GM23248 (cell line): ENCODE measurements at regions not wholly inside any gene's neighbourhood (a gene's known extent, or its start where the extent isn't known, plus 50 kb on each side); places are given as distances from the start of the nearest gene placed in this dataset.
A peak's percentile ranks its signal among the peaks of the same experiment; 100 is the strongest.

ENCODE experiments used
- DNase-seq: peaks from one replicate; pipeline ENCODE4 v3.0.0-alpha.2; 2015
- H2AFZ ChIP-seq: fragments of 200-600 bp; sonication (generic); 2 replicates; pipeline ENCODE4 v1.6.1; 2016; ENCODE audit warnings: antibody characterized with exemption
- H3F3A ChIP-seq: fragments of 200-600 bp; sonication (generic); 2 replicates; pipeline ENCODE4 v1.6.1; 2016; ENCODE audit warnings: mild to moderate bottlenecking, antibody characterized with exemption, mixed run types; ENCODE audit not compliant: insufficient read depth
- H3K27ac ChIP-seq: fragments of 200-600 bp; sonication (generic); 2 replicates; pipeline ENCODE4 v1.5.1; 2016; ENCODE audit warnings: mild to moderate bottlenecking
- H3K27me3 ChIP-seq: fragments of 200-600 bp; sonication (generic); replicated peaks from 2 replicates; pipeline ENCODE4 v1.6.1; 2016; ENCODE audit warnings: mild to moderate bottlenecking; ENCODE audit not compliant: insufficient read depth
- H3K36me3 ChIP-seq: fragments of 200-600 bp; sonication (generic); 2 replicates; pipeline ENCODE4 v1.6.1; 2016; ENCODE audit warnings: low read depth, mild to moderate bottlenecking
- H3K4me1 ChIP-seq: fragments of 200-600 bp; sonication (generic); 2 replicates; pipeline ENCODE4 v1.6.1; 2016; ENCODE audit warnings: mild to moderate bottlenecking; ENCODE audit not compliant: insufficient read depth
- H3K4me2 ChIP-seq: fragments of 200-600 bp; sonication (generic); one replicate; pipeline ENCODE4 v1.6.1; 2016; ENCODE audit warnings: mild to moderate bottlenecking; ENCODE audit not compliant: unreplicated experiment
- H3K4me3 ChIP-seq: fragments of 200-600 bp; sonication (generic); 2 replicates; pipeline ENCODE4 v1.5.1; 2016; ENCODE audit warnings: mild to moderate bottlenecking
- H3K79me2 ChIP-seq: fragments of 200-600 bp; sonication (generic); 2 replicates; pipeline ENCODE4 v1.6.1; 2016; ENCODE audit warnings: mild to moderate bottlenecking; ENCODE audit not compliant: insufficient read depth
- H3K9ac ChIP-seq: fragments of 200-600 bp; sonication (generic); 2 replicates; pipeline ENCODE4 v1.6.1; 2016; ENCODE audit warnings: mild to moderate bottlenecking
- H3K9me2 ChIP-seq: fragments of 200-600 bp; sonication (generic); 2 replicates; pipeline ENCODE4 v1.6.1; 2016; ENCODE audit warnings: mixed run types, mild to moderate bottlenecking, moderate library complexity; ENCODE audit not compliant: insufficient read depth
- H3K9me3 ChIP-seq: fragments of 200-600 bp; sonication (generic); one replicate; pipeline ENCODE4 v1.6.1; 2017; ENCODE audit warnings: low read depth
- H4K20me1 ChIP-seq: fragments of 200-600 bp; sonication (generic); 2 replicates; pipeline ENCODE4 v1.6.0; 2016; ENCODE audit not compliant: insufficient read depth
- EZH2 ChIP-seq: fragments of 200-600 bp; sonication (generic); IDR thresholded peaks from 2 replicates; pipeline ENCODE4 v1.6.1; 2018; ENCODE audit warnings: antibody characterized with exemption, mild to moderate bottlenecking; ENCODE audit not compliant: insufficient read depth, poor library complexity, severe bottlenecking
- EZH2phosphoT487 ChIP-seq: fragments of 200-600 bp; sonication (generic); IDR thresholded peaks from 2 replicates; pipeline ENCODE4 v1.6.1; 2018; ENCODE audit warnings: antibody characterized with exemption, moderate library complexity, mild to moderate bottlenecking, low read depth; ENCODE audit not compliant: insufficient read depth
- WGBS, 2 experiments: methylation state at CpG; one replicate each; pipeline ENCODE4 v1.1.6; 2015 to 2017; ENCODE audit warnings: low lambda C conversion rate in 2 of 2, low coverage in 1 of 2; ENCODE audit errors: missing lambda C conversion rate in 2 of 2; 5-methylcytosine and 5-hydroxymethylcytosine counted together
- in situ Hi-C: fragments of 300-500 bp; cut with MboI; formaldehyde crosslinking; loops from 2 replicates; pipeline ENCODE4 v1.15.0; 2020

DNA sequence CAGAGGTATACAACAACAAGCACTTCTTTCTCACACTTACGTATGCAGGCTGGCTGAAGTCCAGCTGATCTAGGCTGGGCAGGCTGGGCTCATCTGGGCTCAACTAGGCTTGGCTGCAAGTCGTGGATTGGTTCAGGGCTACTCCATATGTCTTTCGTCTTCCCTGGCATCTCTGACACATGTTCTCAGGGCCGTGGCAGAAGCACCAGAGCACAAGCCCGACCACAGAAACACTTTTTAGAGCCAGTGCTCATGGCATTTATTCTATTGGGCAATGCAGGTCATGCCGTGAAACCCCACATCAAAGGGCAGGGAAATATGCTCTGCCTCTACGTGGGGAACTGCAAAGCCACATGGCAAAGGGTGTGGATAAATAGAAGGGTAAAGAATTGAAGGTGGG lies 93.8 kb downstream of the RIN2 start:
- no peak overlapping the region for H3K9ac ChIP-seq
- no peak overlapping the region for H2AFZ ChIP-seq
- H3K36me3 ChIP-seq = no peaks in the 10 kb centered on the region
- WGBS, 2 experiments = 67 to 68% methylated on average over 7 of the region's 7 CpGs
- no peaks in the 10 kb centered on the region for H3K9me2 ChIP-seq
- no peaks in the 10 kb centered on the region for H3K27me3 ChIP-seq
- no peaks in the 10 kb centered on the region for H4K20me1 ChIP-seq
- in situ Hi-C loops = no loop called here
- peaks cover 15% of the 10 kb centered on the region for H3K4me1 ChIP-seq
- no peak overlapping the region for H3K27ac ChIP-seq
- no peaks in the 10 kb centered on the region for H3K9me3 ChIP-seq
- no peak for DNase-seq
- H3F3A ChIP-seq = peaks cover 13% of the 10 kb centered on the region; the same call in 1 of the 2 replicates
- no peak for TF ChIP-seq EZH2phosphoT487
- TF ChIP-seq EZH2 = no peak
- H3K4me2 ChIP-seq = no peak overlapping the region
- H3K4me3 ChIP-seq = no peak overlapping the region
- no peaks in the 10 kb centered on the region for H3K79me2 ChIP-seq

DNA sequence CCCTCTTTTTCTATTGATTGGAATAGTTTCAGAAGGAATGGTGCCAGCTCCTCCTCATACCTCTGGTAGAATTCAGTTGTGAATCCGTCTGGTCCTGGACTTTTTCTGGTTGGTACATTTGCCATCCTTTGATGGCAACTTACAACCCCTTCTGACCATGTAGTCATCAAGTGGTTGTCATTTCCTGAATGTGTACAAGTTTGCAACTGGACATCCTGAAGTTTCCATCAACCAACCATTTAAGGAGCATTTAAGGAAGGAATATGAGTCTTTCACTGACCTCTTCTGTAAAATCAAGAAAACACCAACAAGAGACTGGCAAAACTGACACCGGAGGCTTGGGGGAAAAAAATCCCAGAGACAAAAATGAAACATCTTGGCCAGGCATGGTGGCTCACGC lies 97.4 kb downstream of the RIN2 start:
- Histone ChIP-seq H3K27ac (no peak overlapping the region), H4K20me1 (no peaks in the 10 kb centered on the region), H3K9me3 (no peaks in the 10 kb centered on the region), H3F3A (peaks cover 23% of the 10 kb centered on the region), H3K9me2 (no peaks in the 10 kb centered on the region; the same call in 1 of the 2 replicates), H3K4me3 (no peak overlapping the region), H3K4me1 (peaks cover 14% of the 10 kb centered on the region; the same call in 1 of the 2 replicates), H3K79me2 (no peaks in the 10 kb centered on the region), H3K9ac (no peak overlapping the region), H3K27me3 (no peaks in the 10 kb centered on the region), H3K36me3 (no peaks in the 10 kb centered on the region), H2AFZ (no peak overlapping the region), H3K4me2 (no peak overlapping the region)
- no peak for DNase-seq
- in situ Hi-C loops = no loop called here
- WGBS, 2 experiments = 93 to 94% methylated on average over 3 of the region's 3 CpGs
- TF ChIP-seq EZH2 = no peak
- TF ChIP-seq EZH2phosphoT487 = no peak

DNA sequence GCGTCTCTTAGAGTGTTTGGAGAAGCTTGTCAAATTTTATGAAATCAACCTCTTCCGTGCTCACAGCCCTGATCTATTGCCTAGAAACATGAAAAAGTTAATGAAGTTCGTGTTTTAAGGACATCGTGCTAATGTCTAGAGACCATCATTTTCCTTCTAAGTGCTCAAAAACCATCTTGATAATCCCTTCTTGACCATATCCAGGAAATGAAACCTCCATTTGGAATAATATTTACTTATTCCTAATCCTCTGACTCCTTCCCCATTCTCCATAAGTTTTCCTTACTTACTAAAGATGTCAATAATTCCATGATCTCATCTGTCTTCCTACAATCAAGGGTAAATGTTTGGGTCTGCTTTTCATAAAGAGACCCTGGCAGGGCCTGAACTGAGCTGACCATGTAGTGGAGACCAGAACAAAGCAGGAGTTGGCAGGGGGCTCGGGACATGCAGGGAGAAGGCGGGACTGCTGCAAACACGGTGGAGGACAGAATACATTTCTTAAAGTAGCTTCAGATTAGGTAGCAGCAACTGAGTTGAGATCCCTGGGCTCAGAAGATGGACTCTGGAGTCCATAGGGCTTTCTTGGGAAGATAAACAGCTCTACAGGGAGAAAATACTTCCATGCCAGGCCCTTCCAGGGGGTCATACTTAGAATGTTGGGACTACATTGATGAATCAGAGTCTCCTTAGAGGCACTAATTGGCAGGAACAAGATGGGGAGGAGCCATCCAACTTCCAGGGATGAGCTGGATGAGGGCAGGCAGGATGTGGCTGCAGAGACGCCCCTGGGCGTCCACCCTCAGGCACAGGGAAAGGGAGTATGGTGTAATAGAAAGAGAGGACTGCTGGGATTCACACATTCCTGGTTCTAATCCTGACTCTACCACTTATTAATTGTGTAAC lies 100.7 kb downstream of the RIN2 start:
- Histone ChIP-seq H2AFZ (0 out of 2 replicates have a peak overlapping the region, but pooled peaks have one; percentile 2), H3F3A (peaks cover 23% of the 10 kb centered on the region), H3K4me2 (no peak overlapping the region), H3K4me3 (no peak overlapping the region), H4K20me1 (no peaks in the 10 kb centered on the region), H3K27me3 (no peaks in the 10 kb centered on the region), H3K9me3 (no peaks in the 10 kb centered on the region), H3K79me2 (no peaks in the 10 kb centered on the region), H3K27ac (0 out of 2 replicates have a peak overlapping the region, but pooled peaks have one; percentile 15), H3K36me3 (no peaks in the 10 kb centered on the region), H3K9me2 (no peaks in the 10 kb centered on the region; the same call in 1 of the 2 replicates), H3K4me1 (peaks cover 14% of the 10 kb centered on the region; the same call in 1 of the 2 replicates), H3K9ac (no peak overlapping the region)
- TF ChIP-seq EZH2phosphoT487 (no peak), EZH2 (no peak)
- DNase-seq = peak; percentile 65
- in situ Hi-C loops = no loop called here
- WGBS, 2 experiments = 58 to 62% methylated on average over 9 of the region's 9 CpGs

DNA sequence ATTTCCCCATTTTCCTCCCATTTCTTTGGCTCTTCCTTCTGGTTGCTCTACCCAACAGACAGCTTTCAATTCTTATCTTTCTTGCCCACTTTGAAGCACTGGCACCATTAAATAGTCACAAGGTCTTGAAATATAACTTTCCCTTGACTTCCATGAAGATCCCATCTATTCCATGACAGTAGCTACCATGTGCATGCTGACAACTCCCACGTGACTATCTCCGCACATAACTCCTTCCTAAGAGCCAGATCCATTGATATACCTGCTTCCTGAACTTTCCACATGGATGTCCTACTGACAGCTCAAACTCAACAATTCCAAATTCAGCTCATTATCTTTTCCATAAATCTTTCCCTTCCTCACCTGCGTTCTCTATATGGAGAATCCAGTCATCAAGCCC lies 101.4 kb downstream of the RIN2 start:
- in situ Hi-C loops = no loop called here
- DNase-seq = no peak
- 98 to 99% methylated on average over 3 of the region's 3 CpGs for WGBS, 2 experiments
- H3K4me2 ChIP-seq = no peak overlapping the region
- H2AFZ ChIP-seq = no peak overlapping the region
- H3F3A ChIP-seq = peaks cover 23% of the 10 kb centered on the region
- 0 out of 2 replicates have a peak overlapping the region, but pooled peaks have one; percentile 15 for H3K27ac ChIP-seq
- no peak overlapping the region for H3K4me3 ChIP-seq
- peaks cover 20% of the 10 kb centered on the region; the same call in 1 of the 2 replicates for H3K4me1 ChIP-seq
- no peaks in the 10 kb centered on the region for H4K20me1 ChIP-seq
- H3K9me2 ChIP-seq = no peaks in the 10 kb centered on the region; the same call in 1 of the 2 replicates
- TF ChIP-seq EZH2phosphoT487 (no peak), EZH2 (no peak)
- no peaks in the 10 kb centered on the region for H3K79me2 ChIP-seq
- no peaks in the 10 kb centered on the region for H3K9me3 ChIP-seq
- no peaks in the 10 kb centered on the region for H3K36me3 ChIP-seq
- no peaks in the 10 kb centered on the region for H3K27me3 ChIP-seq
- no peak overlapping the region for H3K9ac ChIP-seq
